HepG2 (cell line): ENCODE measurements at regions not wholly inside any gene's neighbourhood (a gene's known extent, or its start where the extent isn't known, plus 50 kb on each side); places are given as distances from the start of the nearest gene placed in this dataset.

Experiments
- ARNT ChIP-seq: fragments of 450-650 bp; IDR thresholded peaks from 2 replicates; pipeline ENCODE4 v1.6.1; 2017
- CC2D1A ChIP-seq: sonication (generic); formaldehyde crosslinking; IDR thresholded peaks from 2 replicates; pipeline ENCODE4 v1.8.1; 2023; ENCODE audit warnings: mild to moderate bottlenecking, missing genetic modification reagents
- ERF ChIP-seq: IDR thresholded peaks from 2 replicates; pipeline ENCODE4 v1.6.1; 2018; ENCODE audit warnings: missing biosample characterization, missing genetic modification reagents
- FOSL2 ChIP-seq: sonication (generic); formaldehyde crosslinking; IDR thresholded peaks from 2 replicates; pipeline ENCODE4 v1.4.0; 2020; ENCODE audit warnings: missing genetic modification reagents
- GLI4 ChIP-seq: sonication (generic); formaldehyde crosslinking; IDR thresholded peaks from 2 replicates; pipeline ENCODE4 v1.5.1; 2020; ENCODE audit warnings: missing genetic modification reagents, mild to moderate bottlenecking, moderate library complexity, borderline replicate concordance
- KDM1A ChIP-seq: IDR thresholded peaks from 2 replicates; pipeline ENCODE4 v1.6.1; 2016; ENCODE audit warnings: missing compliant biosample characterization
- NCOR1 ChIP-seq: fragments of 200-600 bp; sonication (generic); IDR thresholded peaks from 2 replicates; pipeline ENCODE4 v1.7.0; 2017; ENCODE audit warnings: antibody characterized with exemption, low read length, borderline replicate concordance
- ONECUT2 ChIP-seq: sonication (generic); formaldehyde crosslinking; IDR thresholded peaks from 2 replicates; pipeline ENCODE4 v1.4.0; 2020; ENCODE audit warnings: missing genetic modification reagents
- PHF21A ChIP-seq: sonication (generic); formaldehyde crosslinking; IDR thresholded peaks from 2 replicates; pipeline ENCODE4 v1.5.0; 2020; ENCODE audit warnings: mild to moderate bottlenecking, missing genetic modification reagents
- RNF2 ChIP-seq: fragments of 450-650 bp; conservative IDR thresholded peaks from 2 replicates; pipeline ENCODE4 v1.6.1; 2016; ENCODE audit warnings: low read depth
- SATB2 ChIP-seq: sonication (generic); formaldehyde crosslinking; IDR thresholded peaks from 2 replicates; pipeline ENCODE4 v1.5.0; 2020; ENCODE audit warnings: missing genetic modification reagents
- SMARCE1 ChIP-seq: fragments of 450-650 bp; IDR thresholded peaks from 2 replicates; pipeline ENCODE4 v1.6.1; 2017; ENCODE audit warnings: borderline replicate concordance
- SMYD3 ChIP-seq: sonication (generic); formaldehyde crosslinking; IDR thresholded peaks from 2 replicates; pipeline ENCODE4 v1.8.1; 2023; ENCODE audit warnings: mild to moderate bottlenecking, missing genetic modification reagents
- XRCC5 ChIP-seq: fragments of 200-400 bp; formaldehyde crosslinking; optimal IDR thresholded peaks from 2 replicates; pipeline ENCODE3; 2017; ENCODE audit warnings: mild to moderate bottlenecking, low read length
- ZNF317 ChIP-seq: sonication (generic); formaldehyde crosslinking; IDR thresholded peaks from 2 replicates; pipeline ENCODE4 v1.5.0; 2020; ENCODE audit warnings: mild to moderate bottlenecking, missing genetic modification reagents
- ZNF564 ChIP-seq: sonication (generic); formaldehyde crosslinking; IDR thresholded peaks from 2 replicates; pipeline ENCODE4 v1.8.1; 2023; ENCODE audit warnings: mild to moderate bottlenecking, missing genetic modification reagents
- ZNF644 ChIP-seq: IDR thresholded peaks from 2 replicates; pipeline ENCODE4 v1.6.1; 2016; ENCODE audit warnings: low read depth
- ZNF724P ChIP-seq: sonication (generic); formaldehyde crosslinking; IDR thresholded peaks from 2 replicates; pipeline ENCODE4 v1.8.0; 2022; ENCODE audit warnings: missing genetic modification reagents, borderline replicate concordance
- TF ChIP-seq, protein P1 (sequence below): sonication (generic); formaldehyde crosslinking; conservative IDR thresholded peaks from 2 replicates; pipeline ENCODE4 v1.4.0; 2020; ENCODE audit warnings: mild to moderate bottlenecking, missing genetic modification reagents, moderate library complexity
- TF ChIP-seq, protein P2 (sequence below): sonication (generic); formaldehyde crosslinking; IDR thresholded peaks from 2 replicates; pipeline ENCODE4 v1.5.0; 2020; ENCODE audit warnings: mild to moderate bottlenecking, low read depth, missing genetic modification reagents, borderline replicate concordance
- TF ChIP-seq, protein P3 (sequence below): sonication (generic); formaldehyde crosslinking; IDR thresholded peaks from 2 replicates; pipeline ENCODE4 v1.5.0; 2020; ENCODE audit warnings: missing genetic modification reagents
- TF ChIP-seq, protein P4 (sequence below): sonication (generic); formaldehyde crosslinking; IDR thresholded peaks from 2 replicates; pipeline ENCODE4 v1.5.1; 2020; ENCODE audit warnings: mild to moderate bottlenecking, missing genetic modification reagents, moderate library complexity
- TF ChIP-seq, protein P5 (sequence below): sonication (generic); formaldehyde crosslinking; IDR thresholded peaks from 2 replicates; pipeline ENCODE4 v1.9.0; 2022; ENCODE audit warnings: low read depth, missing genetic modification reagents

DNA sequence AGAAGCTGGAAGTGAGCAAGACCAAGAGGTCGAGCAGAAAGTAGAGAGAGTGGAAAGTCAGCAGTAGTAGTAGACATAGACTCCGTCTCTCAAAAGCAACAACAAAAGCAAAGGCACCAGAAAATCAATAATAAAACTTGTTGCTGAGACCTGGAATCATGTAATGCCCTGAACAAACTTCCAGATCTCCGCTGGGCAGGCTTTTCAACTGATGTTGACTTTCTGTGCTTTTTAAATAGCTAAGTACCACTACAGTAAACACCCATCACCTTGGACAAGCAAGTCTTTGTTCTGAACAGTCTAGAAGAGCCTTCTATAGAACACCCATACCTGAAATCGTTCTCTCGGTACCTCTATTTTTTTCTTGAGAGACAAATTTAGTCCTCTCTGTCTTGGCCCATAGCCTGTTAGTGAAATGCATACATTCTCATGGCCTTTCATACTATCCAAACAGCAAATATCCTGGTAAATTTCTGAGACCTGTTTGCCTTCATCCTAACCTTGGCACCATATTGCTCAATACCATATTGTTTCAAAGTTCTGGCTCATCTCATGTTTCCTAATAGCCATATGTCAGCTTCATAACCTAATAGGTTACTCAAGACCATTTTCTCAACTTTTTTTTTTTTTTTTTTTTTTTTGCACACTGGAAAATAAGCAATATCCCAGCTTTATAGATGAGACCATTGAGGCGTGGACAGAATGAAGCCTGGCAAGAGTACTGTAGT, 200.6 kb upstream of the RBPJ start (continued):
- TF ChIP-seq, protein P1, sequence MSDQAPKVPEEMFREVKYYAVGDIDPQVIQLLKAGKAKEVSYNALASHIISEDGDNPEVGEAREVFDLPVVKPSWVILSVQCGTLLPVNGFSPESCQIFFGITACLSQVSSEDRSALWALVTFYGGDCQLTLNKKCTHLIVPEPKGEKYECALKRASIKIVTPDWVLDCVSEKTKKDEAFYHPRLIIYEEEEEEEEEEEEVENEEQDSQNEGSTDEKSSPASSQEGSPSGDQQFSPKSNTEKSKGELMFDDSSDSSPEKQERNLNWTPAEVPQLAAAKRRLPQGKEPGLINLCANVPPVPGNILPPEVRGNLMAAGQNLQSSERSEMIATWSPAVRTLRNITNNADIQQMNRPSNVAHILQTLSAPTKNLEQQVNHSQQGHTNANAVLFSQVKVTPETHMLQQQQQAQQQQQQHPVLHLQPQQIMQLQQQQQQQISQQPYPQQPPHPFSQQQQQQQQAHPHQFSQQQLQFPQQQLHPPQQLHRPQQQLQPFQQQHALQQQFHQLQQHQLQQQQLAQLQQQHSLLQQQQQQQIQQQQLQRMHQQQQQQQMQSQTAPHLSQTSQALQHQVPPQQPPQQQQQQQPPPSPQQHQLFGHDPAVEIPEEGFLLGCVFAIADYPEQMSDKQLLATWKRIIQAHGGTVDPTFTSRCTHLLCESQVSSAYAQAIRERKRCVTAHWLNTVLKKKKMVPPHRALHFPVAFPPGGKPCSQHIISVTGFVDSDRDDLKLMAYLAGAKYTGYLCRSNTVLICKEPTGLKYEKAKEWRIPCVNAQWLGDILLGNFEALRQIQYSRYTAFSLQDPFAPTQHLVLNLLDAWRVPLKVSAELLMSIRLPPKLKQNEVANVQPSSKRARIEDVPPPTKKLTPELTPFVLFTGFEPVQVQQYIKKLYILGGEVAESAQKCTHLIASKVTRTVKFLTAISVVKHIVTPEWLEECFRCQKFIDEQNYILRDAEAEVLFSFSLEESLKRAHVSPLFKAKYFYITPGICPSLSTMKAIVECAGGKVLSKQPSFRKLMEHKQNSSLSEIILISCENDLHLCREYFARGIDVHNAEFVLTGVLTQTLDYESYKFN (CRISPR knock-in tag) = peak; percentile 61
- TF ChIP-seq GLI4 (no peak), ZNF564 (no peak), ZNF724P (CRISPR knock-in tag) (no peak), ERF (CRISPR knock-in tag) (no peak), KDM1A (0 out of 2 replicates have a peak, but pooled peaks have one; percentile 14), FOSL2 (no peak), SMYD3 (no peak), ZNF317 (CRISPR knock-in tag) (no peak; the same call in 1 of the 2 replicates), SMARCE1 (no peak), XRCC5 (no peak), PHF21A (CRISPR knock-in tag) (no peak), RNF2 (no peak), ONECUT2 (peak; percentile 89), SATB2 (no peak), NCOR1 (peak; percentile 66; the same call in 1 of the 2 replicates), ZNF644 (CRISPR knock-in tag) (peak; percentile 72), CC2D1A (CRISPR knock-in tag) (no peak), ARNT (no peak)
- TF ChIP-seq, protein P2, sequence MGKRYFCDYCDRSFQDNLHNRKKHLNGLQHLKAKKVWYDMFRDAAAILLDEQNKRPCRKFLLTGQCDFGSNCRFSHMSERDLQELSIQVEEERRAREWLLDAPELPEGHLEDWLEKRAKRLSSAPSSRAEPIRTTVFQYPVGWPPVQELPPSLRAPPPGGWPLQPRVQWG (CRISPR knock-in tag) = no peak
- TF ChIP-seq, protein P3, sequence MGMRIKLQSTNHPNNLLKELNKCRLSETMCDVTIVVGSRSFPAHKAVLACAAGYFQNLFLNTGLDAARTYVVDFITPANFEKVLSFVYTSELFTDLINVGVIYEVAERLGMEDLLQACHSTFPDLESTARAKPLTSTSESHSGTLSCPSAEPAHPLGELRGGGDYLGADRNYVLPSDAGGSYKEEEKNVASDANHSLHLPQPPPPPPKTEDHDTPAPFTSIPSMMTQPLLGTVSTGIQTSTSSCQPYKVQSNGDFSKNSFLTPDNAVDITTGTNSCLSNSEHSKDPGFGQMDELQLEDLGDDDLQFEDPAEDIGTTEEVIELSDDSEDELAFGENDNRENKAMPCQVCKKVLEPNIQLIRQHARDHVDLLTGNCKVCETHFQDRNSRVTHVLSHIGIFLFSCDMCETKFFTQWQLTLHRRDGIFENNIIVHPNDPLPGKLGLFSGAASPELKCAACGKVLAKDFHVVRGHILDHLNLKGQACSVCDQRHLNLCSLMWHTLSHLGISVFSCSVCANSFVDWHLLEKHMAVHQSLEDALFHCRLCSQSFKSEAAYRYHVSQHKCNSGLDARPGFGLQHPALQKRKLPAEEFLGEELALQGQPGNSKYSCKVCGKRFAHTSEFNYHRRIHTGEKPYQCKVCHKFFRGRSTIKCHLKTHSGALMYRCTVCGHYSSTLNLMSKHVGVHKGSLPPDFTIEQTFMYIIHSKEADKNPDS (CRISPR knock-in tag) = no peak
- TF ChIP-seq, protein P4, sequence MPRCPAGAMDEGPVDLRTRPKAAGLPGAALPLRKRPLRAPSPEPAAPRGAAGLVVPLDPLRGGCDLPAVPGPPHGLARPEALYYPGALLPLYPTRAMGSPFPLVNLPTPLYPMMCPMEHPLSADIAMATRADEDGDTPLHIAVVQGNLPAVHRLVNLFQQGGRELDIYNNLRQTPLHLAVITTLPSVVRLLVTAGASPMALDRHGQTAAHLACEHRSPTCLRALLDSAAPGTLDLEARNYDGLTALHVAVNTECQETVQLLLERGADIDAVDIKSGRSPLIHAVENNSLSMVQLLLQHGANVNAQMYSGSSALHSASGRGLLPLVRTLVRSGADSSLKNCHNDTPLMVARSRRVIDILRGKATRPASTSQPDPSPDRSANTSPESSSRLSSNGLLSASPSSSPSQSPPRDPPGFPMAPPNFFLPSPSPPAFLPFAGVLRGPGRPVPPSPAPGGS (CRISPR knock-in tag) = no peak
- TF ChIP-seq, protein P5, sequence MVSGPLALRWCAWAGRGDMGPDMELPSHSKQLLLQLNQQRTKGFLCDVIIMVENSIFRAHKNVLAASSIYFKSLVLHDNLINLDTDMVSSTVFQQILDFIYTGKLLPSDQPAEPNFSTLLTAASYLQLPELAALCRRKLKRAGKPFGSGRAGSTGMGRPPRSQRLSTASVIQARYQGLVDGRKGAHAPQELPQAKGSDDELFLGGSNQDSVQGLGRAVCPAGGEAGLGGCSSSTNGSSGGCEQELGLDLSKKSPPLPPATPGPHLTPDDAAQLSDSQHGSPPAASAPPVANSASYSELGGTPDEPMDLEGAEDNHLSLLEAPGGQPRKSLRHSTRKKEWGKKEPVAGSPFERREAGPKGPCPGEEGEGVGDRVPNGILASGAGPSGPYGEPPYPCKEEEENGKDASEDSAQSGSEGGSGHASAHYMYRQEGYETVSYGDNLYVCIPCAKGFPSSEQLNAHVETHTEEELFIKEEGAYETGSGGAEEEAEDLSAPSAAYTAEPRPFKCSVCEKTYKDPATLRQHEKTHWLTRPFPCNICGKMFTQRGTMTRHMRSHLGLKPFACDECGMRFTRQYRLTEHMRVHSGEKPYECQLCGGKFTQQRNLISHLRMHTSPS (CRISPR knock-in tag) = no peak
